ENCODE measurements at regions not wholly inside any gene's neighbourhood (a gene's known extent, or its start where the extent isn't known, plus 50 kb on each side); places are given as distances from the start of the nearest gene placed in this dataset.

DNA sequence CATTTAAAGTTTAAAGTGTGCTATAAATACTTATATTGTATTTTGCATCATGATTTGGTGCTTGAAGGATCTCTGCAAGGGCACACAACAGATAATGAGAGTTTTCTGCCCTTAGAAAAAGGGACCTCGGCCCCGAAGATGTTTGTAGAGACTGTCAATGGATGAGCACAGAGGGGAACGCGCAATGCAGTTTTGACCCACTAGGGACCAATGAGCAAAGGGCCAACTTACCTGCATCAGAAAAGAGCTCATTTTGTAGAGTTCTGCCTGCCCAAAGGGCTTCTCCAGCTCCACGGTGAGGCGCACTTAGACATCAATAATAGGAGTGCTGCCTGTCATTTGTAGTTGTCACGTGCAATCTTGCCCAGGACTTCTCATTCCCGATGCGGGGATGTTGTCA is 91.1 kb downstream of the BUB3 start:
- TF ChIP-seq, protein P1, sequence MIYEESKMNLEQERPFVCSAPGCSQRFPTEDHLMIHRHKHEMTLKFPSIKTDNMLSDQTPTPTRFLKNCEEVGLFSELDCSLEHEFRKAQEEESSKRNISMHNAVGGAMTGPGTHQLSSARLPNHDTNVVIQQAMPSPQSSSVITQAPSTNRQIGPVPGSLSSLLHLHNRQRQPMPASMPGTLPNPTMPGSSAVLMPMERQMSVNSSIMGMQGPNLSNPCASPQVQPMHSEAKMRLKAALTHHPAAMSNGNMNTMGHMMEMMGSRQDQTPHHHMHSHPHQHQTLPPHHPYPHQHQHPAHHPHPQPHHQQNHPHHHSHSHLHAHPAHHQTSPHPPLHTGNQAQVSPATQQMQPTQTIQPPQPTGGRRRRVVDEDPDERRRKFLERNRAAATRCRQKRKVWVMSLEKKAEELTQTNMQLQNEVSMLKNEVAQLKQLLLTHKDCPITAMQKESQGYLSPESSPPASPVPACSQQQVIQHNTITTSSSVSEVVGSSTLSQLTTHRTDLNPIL (CRISPR knock-in tag; IDR thresholded peaks at IDR 0.05; ENCODE audit: low read depth) = no peak
- TF ChIP-seq ZC3H10 (CRISPR knock-in tag; IDR thresholded peaks at IDR 0.05) (no peak), PPARA (CRISPR knock-in tag; IDR thresholded peaks at IDR 0.05; ENCODE audit: borderline replicate concordance) (no peak), ZFP3 (CRISPR knock-in tag; IDR thresholded peaks at IDR 0.05) (no peak), ZNF70 (CRISPR knock-in tag; IDR thresholded peaks at IDR 0.05) (no peak), ARNTL (CRISPR knock-in tag; IDR thresholded peaks at IDR 0.05; ENCODE audit: borderline replicate concordance, low read depth) (no peak), RARB (CRISPR knock-in tag; IDR thresholded peaks at IDR 0.05) (no peak), TOX (CRISPR knock-in tag; IDR thresholded peaks at IDR 0.05; ENCODE audit: borderline replicate concordance) (no peak), ESRRG (CRISPR knock-in tag; IDR thresholded peaks at IDR 0.05) (no peak), ZNF565 (CRISPR knock-in tag; conservative IDR thresholded peaks at IDR 0.05; ENCODE audit: low read depth) (no peak), ISL1 (CRISPR knock-in tag; IDR thresholded peaks at IDR 0.05) (no peak), BACH2 (CRISPR knock-in tag; IDR thresholded peaks at IDR 0.05; ENCODE audit: borderline replicate concordance) (no peak), CSDC2 (CRISPR knock-in tag; IDR thresholded peaks at IDR 0.05) (no peak), OSR1 (CRISPR knock-in tag; IDR thresholded peaks at IDR 0.05) (no peak), SNAI2 (CRISPR knock-in tag; IDR thresholded peaks at IDR 0.05) (no peak)
- TF ChIP-seq, protein P2, sequence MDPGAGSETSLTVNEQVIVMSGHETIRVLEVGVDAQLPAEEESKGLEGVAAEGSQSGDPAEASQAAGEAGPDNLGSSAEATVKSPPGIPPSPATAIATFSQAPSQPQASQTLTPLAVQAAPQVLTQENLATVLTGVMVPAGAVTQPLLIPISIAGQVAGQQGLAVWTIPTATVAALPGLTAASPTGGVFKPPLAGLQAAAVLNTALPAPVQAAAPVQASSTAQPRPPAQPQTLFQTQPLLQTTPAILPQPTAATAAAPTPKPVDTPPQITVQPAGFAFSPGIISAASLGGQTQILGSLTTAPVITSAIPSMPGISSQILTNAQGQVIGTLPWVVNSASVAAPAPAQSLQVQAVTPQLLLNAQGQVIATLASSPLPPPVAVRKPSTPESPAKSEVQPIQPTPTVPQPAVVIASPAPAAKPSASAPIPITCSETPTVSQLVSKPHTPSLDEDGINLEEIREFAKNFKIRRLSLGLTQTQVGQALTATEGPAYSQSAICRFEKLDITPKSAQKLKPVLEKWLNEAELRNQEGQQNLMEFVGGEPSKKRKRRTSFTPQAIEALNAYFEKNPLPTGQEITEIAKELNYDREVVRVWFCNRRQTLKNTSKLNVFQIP (CRISPR knock-in tag; IDR thresholded peaks at IDR 0.05; ENCODE audit: borderline replicate concordance, low read depth) = no peak
- TF ChIP-seq, protein P3, sequence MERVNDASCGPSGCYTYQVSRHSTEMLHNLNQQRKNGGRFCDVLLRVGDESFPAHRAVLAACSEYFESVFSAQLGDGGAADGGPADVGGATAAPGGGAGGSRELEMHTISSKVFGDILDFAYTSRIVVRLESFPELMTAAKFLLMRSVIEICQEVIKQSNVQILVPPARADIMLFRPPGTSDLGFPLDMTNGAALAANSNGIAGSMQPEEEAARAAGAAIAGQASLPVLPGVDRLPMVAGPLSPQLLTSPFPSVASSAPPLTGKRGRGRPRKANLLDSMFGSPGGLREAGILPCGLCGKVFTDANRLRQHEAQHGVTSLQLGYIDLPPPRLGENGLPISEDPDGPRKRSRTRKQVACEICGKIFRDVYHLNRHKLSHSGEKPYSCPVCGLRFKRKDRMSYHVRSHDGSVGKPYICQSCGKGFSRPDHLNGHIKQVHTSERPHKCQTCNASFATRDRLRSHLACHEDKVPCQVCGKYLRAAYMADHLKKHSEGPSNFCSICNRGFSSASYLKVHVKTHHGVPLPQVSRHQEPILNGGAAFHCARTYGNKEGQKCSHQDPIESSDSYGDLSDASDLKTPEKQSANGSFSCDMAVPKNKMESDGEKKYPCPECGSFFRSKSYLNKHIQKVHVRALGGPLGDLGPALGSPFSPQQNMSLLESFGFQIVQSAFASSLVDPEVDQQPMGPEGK (CRISPR knock-in tag; IDR thresholded peaks at IDR 0.05; ENCODE audit: borderline replicate concordance) = no peak
- no peak for ATAC-seq

DNA sequence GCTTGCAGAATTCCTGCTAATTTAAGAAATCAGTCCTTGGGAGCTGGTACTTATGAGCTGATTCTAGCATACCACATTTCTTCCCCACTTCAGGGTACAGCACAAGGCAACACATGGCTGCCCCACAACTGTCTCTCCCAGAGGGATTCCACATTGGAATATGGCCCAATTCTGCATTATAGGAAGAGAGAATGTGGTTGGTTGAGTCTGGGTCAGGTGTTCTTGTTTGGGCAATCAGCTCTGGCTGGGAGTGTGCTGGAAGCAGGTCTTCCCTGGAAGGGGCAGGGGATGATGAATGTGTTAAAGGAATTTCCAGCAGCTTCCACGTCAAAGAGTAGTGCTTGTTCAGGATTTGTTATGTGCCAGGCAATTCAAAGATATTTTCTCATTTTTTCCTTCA is 95.7 kb downstream of the BUB3 start:
- no peak for ATAC-seq
- TF ChIP-seq BACH2 (CRISPR knock-in tag; IDR thresholded peaks at IDR 0.05; ENCODE audit: borderline replicate concordance) = no peak
- no peak for TF ChIP-seq ZFP30 (CRISPR knock-in tag; IDR thresholded peaks at IDR 0.05)
- no peak for TF ChIP-seq ZFP3 (CRISPR knock-in tag; IDR thresholded peaks at IDR 0.05)
- TF ChIP-seq ARNTL (CRISPR knock-in tag; IDR thresholded peaks at IDR 0.05; ENCODE audit: borderline replicate concordance, low read depth) = no peak
- no peak for TF ChIP-seq GLIS3 (CRISPR knock-in tag; IDR thresholded peaks at IDR 0.05)
- no peak for TF ChIP-seq ZNF8 (CRISPR knock-in tag; IDR thresholded peaks at IDR 0.05)
- TF ChIP-seq, protein P3 (CRISPR knock-in tag; IDR thresholded peaks at IDR 0.05; ENCODE audit: borderline replicate concordance) = no peak
- TF ChIP-seq TCF4 (CRISPR knock-in tag; IDR thresholded peaks at IDR 0.05; ENCODE audit: borderline replicate concordance) = no peak
- no peak for TF ChIP-seq TOX (CRISPR knock-in tag; IDR thresholded peaks at IDR 0.05; ENCODE audit: borderline replicate concordance)
- TF ChIP-seq OSR1 (CRISPR knock-in tag; IDR thresholded peaks at IDR 0.05) = no peak
- TF ChIP-seq ZNF70 (CRISPR knock-in tag; IDR thresholded peaks at IDR 0.05) = no peak
- no peak for TF ChIP-seq ZC3H10 (CRISPR knock-in tag; IDR thresholded peaks at IDR 0.05)
- TF ChIP-seq SNAI2 (CRISPR knock-in tag; IDR thresholded peaks at IDR 0.05) = no peak
- TF ChIP-seq ESRRG (CRISPR knock-in tag; IDR thresholded peaks at IDR 0.05) = no peak
- no peak for TF ChIP-seq ISL1 (CRISPR knock-in tag; IDR thresholded peaks at IDR 0.05)
- TF ChIP-seq PPARA (CRISPR knock-in tag; IDR thresholded peaks at IDR 0.05; ENCODE audit: borderline replicate concordance) = no peak
- no peak for TF ChIP-seq RARB (CRISPR knock-in tag; IDR thresholded peaks at IDR 0.05)
- TF ChIP-seq, protein P1 (CRISPR knock-in tag; IDR thresholded peaks at IDR 0.05; ENCODE audit: low read depth) = no peak
- TF ChIP-seq, protein P4, sequence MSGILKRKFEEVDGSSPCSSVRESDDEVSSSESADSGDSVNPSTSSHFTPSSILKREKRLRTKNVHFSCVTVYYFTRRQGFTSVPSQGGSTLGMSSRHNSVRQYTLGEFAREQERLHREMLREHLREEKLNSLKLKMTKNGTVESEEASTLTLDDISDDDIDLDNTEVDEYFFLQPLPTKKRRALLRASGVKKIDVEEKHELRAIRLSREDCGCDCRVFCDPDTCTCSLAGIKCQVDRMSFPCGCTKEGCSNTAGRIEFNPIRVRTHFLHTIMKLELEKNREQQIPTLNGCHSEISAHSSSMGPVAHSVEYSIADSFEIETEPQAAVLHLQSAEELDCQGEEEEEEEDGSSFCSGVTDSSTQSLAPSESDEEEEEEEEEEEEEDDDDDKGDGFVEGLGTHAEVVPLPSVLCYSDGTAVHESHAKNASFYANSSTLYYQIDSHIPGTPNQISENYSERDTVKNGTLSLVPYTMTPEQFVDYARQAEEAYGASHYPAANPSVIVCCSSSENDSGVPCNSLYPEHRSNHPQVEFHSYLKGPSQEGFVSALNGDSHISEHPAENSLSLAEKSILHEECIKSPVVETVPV (CRISPR knock-in tag; IDR thresholded peaks at IDR 0.05) = no peak
- TF ChIP-seq, protein P2 (CRISPR knock-in tag; IDR thresholded peaks at IDR 0.05; ENCODE audit: borderline replicate concordance, low read depth) = no peak

Measured in SK-N-SH treated with all-trans-retinoic acid at 6 μM for 48 hours (cell line).